Glutamatergic neuron (in vitro differentiated cells): ENCODE measurements at regions not wholly inside any gene's neighbourhood (a gene's known extent, or its start where the extent isn't known, plus 50 kb on each side); places are given as distances from the start of the nearest gene placed in this dataset.
"Not testable (repeated sequence)": the region's sequence is repeated elsewhere in the genome, so short reads cannot be mapped to it uniquely, and the experiment has no call there.

ENCODE experiments used
- DNase-seq: peaks from one replicate; pipeline ENCODE4 v3.0.0; 2022
- H3K27ac Mint-ChIP-seq: one replicate; pipeline ENCODE4 v1.8.0; 2020; ENCODE audit warnings: mild to moderate bottlenecking, mixed read lengths, inconsistent platforms; ENCODE audit not compliant: unreplicated experiment
- H3K27me3 Mint-ChIP-seq: one replicate; pipeline ENCODE4 v1.8.0; 2020; ENCODE audit warnings: mild to moderate bottlenecking, moderate library complexity, mixed read lengths, inconsistent platforms; ENCODE audit not compliant: unreplicated experiment
- H3K36me3 Mint-ChIP-seq: one replicate; pipeline ENCODE4 v1.8.0; 2020; ENCODE audit warnings: mild to moderate bottlenecking, mixed read lengths, inconsistent platforms; ENCODE audit not compliant: unreplicated experiment
- H3K4me1 Mint-ChIP-seq: one replicate; pipeline ENCODE4 v1.8.0; 2020; ENCODE audit warnings: mild to moderate bottlenecking, low read depth, mixed read lengths, inconsistent platforms; ENCODE audit not compliant: unreplicated experiment
- H3K4me3 Mint-ChIP-seq: one replicate; pipeline ENCODE4 v1.8.0; 2020; ENCODE audit warnings: mild to moderate bottlenecking, mixed read lengths, inconsistent platforms; ENCODE audit not compliant: unreplicated experiment
- H3K9me3 Mint-ChIP-seq: one replicate; pipeline ENCODE4 v1.8.0; 2020; ENCODE audit warnings: mild to moderate bottlenecking, moderate library complexity, mixed read lengths, inconsistent platforms; ENCODE audit not compliant: unreplicated experiment
- CTCF ChIP-seq: fragments of 200-600 bp; sonication (generic); IDR thresholded peaks from one replicate; pipeline ENCODE4 v1.5.0; 2021; ENCODE audit not compliant: partially characterized antibody, unreplicated experiment

- Mint-ChIP-seq H3K27me3 (peaks cover 6% of the 10 kb centered on the region), H3K36me3 (peaks cover 22% of the 10 kb centered on the region), H3K9me3 (peaks cover 25% of the 10 kb centered on the region), H3K4me1 (no peaks in the 10 kb centered on the region), H3K4me3 (no peak overlapping the region), H3K27ac (no peak overlapping the region)
- TF ChIP-seq CTCF = no peak
- DNase-seq = no peak
Measured at GRCh38 chr14:105940534-105941225, 414.3 kb downstream of the TMEM121 start.

- H3K36me3 Mint-ChIP-seq = peaks cover 17% of the 10 kb centered on the region
- peaks cover 29% of the 10 kb centered on the region for H3K9me3 Mint-ChIP-seq
- H3K4me3 Mint-ChIP-seq = no peak overlapping the region
- H3K4me1 Mint-ChIP-seq = no peaks in the 10 kb centered on the region
- H3K27ac Mint-ChIP-seq = no peak overlapping the region
- no peak for TF ChIP-seq CTCF
- peaks cover 10% of the 10 kb centered on the region for H3K27me3 Mint-ChIP-seq
- DNase-seq = no peak
Measured at GRCh38 chr14:105941226-105942166, 415.1 kb downstream of the TMEM121 start.

GRCh38 chr14:105942725-105943124 lies 416.3 kb downstream of the TMEM121 start:
- H3K4me3 Mint-ChIP-seq, H3K4me1 Mint-ChIP-seq, DNase-seq, H3K27ac Mint-ChIP-seq, H3K27me3 Mint-ChIP-seq: not testable (repeated sequence)
- H3K36me3 Mint-ChIP-seq = peaks cover 17% of the 10 kb centered on the region
- H3K9me3 Mint-ChIP-seq = peaks cover 31% of the 10 kb centered on the region

GRCh38 chr14:105943973-105944602 lies 417.7 kb downstream of the TMEM121 start:
- Mint-ChIP-seq H3K27me3 (peaks cover 10% of the 10 kb centered on the region), H3K36me3 (peaks cover 10% of the 10 kb centered on the region), H3K4me1 (no peaks in the 10 kb centered on the region), H3K9me3 (peaks cover 29% of the 10 kb centered on the region), H3K27ac (no peak overlapping the region), H3K4me3 (no peak overlapping the region)
- DNase-seq = no peak
- no peak for TF ChIP-seq CTCF
